B cell (primary cell): ENCODE measurements at regions not wholly inside any gene's neighbourhood (a gene's known extent, or its start where the extent isn't known, plus 50 kb on each side); places are given as distances from the start of the nearest gene placed in this dataset.

Source experiments
- CTCF ChIP-seq: fragments of 200-600 bp; IDR thresholded peaks from one replicate; pipeline ENCODE4 v1.8.0; 2022; ENCODE audit warnings: antibody characterized with exemption, mild to moderate bottlenecking
- EZH2 ChIP-seq: IDR thresholded peaks from 2 replicates; pipeline ENCODE4 v1.6.1; 2012; ENCODE audit warnings: borderline replicate concordance, low read depth, mild to moderate bottlenecking, moderate library complexity, low read length; ENCODE audit not compliant: insufficient read depth, poor library complexity, severe bottlenecking

DNA sequence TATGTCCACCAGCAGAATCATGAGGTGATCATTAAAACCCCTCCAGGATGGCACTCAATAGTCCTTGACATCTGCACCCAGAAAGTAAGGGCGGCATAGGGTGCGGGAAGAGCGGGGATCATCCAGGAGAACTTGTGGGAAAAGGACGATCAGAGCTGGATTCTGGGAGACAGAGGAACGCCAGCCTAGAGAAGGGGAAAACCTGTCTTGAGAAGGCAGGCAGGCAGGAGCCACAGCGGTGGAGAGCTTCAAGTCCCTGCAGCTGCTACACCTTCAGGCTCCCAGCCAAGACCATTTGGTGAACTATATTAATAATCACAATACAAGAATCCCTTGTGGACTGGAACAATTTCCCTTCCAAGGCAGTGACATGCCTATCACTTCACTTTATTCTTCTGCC is 134.3 kb downstream of the BUD13 start:
- TF ChIP-seq EZH2 (no peak), CTCF (no peak)
